Frontal cortex (tissue), 3 donors: ENCODE measurements at regions not wholly inside any gene's neighbourhood (a gene's known extent, or its start where the extent isn't known, plus 50 kb on each side); places are given as distances from the start of the nearest gene placed in this dataset.

Experiments used
- DNase-seq, 2 donors: peaks; one replicate each; pipeline ENCODE4 v3.0.0; 2012; ENCODE audit warnings: low spot score in 2 of 2
- FAIRE-seq: peaks from 2 replicates; lab custom pipeline; 2012; peaks lifted over from hg19 to GRCh38; lab: Jason Lieb, UNC
- donor health status: control.
- donor health status: control.
- donor health status: control.

DNA sequence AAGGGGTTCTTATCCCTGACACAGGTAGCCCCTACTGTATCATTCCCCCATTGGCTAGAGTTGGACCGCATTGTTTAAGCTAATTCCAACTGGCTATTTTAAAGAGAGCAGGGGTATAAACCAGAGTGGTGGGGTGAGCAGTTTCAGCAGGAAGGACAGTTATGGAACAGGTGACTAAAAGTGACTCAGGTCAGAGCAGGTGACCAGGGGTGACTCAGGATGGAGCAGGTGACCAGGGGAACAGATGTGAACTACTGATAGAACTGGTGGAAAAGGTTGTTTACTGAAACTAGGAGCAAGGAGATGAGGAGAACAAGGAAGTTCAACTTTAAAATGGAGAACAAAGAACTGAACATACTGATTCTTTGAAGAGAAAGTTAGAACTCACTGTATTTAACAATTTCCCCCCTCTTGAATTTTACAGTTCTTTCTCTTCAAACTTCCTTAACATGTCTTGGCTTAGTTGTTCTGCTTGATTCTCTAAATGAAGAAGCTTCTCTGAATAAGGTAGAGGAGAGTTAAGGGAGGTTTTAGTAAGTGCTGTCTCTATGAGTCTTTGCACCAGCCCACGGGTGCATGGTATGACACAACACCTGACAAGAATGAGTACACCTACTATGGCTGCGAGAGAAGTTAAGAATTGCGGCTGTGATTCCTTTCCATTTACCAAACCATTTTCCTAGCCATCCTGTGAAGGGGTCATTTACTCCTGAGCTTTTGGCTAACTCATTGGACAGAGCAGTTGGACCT, 83.4 kb upstream of the WNT7A start:
- FAIRE-seq (no peak), DNase-seq (no peak)

DNA sequence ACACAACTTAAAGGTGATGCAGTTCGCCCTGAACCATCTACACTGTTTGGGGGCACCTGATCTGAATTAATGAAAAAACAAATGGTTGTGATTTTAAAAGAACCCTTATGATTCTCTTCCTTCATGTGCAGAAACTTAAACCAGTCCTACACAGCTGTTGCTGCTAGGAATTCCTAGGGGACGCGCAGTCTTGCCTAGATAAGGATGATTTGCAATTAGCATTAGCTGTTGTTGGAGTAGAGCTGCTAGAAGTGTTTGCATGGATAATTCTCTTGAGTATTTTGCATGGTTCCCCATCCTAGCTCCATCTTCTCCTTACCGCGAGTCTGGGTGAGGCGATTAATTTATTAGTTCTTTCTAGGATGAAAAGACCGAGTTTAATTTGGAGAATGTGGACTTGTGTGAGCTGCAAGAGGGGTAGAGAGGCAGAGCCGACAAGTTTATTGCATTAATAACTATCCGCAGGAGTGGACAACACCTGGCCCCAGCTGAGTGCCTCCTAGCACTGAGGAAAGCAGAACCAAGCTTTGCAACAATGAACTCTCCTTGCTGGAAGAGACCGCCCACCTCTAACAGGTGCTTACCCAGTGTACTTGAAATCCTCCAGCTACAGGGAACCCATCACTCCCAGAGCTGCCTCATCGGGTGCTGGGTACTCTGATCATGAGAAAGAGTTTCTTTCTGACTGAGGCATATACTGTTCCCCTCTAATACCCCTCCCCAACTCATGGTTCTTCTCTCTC, 75.0 kb upstream of the WNT7A start:
- FAIRE-seq (no peak), DNase-seq (no peak)

DNA sequence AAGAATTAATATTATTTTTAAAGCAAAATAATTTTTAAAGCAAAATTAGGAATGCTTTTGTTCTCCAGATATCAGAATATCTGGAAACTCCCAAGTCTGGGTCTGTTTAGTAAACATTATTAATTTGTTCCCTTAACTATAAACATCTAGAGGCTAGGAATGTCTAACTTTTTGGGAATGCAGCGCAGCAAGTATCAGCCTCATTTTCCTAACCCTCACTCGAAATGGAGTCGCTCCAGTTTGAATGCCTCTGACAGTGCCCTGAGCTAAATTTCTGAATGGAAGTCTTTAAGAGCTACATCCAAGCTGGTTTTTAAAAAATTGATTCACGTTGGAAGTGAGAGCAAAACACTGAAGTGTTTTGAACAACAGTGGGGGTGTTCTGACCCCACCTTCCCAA, 74.4 kb upstream of the WNT7A start:
- FAIRE-seq, result no peak
- DNase-seq, result no peak

DNA sequence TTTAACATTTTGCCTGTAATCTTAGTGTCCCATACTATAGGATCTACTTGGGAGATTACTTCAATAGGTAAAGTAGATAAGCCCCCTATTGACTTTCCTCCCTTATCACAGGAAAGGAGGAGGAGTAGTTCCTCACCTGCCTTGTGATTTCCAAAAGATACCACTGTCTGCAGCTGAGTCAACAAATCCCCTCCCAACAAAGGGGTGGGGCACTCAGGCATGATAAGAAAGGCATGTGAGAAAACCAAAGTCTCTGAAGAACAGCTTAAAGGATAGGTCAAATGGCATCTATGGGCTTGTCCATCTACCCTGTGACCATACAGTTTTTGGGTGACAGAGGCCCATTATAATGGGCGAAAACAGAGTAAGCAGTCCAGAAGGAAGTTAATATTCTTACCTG, 71.3 kb upstream of the WNT7A start:
- DNase-seq (no peak), FAIRE-seq (no peak)

DNA sequence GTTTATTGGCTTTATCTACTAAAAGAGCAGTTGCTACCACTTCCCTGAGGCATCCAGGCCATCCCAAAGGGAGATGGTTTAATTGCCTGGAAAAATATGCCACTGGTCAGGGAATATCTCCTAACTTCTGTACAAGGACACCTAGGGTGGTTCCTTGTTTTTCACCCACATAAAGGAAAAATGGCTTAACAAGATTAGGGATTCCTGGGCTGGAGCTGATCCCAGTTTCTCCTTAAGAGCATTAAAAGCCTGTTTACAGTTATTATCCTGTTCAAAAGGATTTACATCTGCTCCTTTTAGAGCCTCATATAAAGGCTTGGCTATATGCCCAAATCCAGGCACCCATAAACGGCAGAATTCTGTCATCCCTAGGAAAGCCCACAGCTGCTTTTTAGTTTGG, 70.2 kb upstream of the WNT7A start:
- no peak for FAIRE-seq

DNA sequence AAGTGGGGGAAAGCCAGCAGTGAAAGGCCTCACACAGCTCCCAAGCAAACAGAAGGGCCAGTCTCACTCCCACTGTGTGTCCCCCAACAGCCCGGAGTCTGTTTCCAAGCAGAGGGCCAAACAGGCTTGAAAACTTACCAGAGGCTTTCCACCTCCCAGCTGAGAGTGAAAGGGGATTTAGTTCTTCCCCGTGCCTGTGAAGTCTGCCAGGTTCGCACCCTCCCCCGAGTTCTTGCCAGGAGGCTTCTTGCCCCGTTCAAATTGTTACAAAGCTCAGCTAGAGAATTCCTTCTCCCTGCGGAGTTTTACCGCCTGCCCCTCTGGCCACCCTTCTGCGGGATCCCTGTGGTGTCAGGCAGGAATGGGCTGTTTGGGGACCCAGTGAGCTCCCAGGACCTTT, 68.0 kb upstream of the WNT7A start:
- no peak for FAIRE-seq
- no peak for DNase-seq

More for the DNA sequence above, 70.2 kb upstream of the WNT7A start:
- no peak for DNase-seq

DNA sequence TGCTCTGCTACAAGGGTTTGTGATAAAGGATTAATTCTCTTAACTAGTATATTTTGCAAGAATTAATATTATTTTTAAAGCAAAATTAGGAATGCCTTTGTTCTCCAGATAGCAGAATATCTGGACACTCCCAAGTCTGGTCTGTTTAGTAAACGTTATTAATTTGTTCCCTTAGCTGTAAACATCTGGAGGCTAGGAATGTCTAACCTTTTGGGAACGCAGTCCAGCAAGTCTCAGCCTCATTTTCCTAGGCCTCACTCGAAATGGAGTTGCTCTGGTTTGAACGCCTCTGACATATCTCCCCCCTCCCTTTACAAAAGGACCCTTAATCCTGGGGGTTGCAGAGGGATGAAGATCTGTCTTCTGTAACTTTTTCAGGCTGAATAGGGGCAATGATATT, 59.3 kb upstream of the WNT7A start:
- DNase-seq, result no peak
- FAIRE-seq, result no peak

DNA sequence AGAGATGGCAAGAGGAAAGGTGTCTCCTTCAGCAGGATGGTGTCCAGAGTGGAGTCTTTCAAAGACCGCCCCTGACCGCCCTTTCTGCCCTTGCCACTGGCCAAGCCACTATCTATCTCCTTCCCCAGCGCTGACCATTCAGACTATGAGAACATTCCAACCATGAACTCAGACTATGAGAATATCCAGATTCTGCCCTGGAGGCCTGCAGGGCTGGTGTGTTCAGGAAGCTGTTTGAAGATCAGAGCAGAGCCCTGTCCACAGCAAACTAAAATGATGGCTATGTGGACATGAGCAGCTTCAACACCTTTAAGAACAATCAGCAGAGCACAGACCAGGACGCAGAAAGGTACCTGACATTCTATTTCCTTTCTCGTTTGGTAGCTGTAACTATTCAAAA, 57.3 kb upstream of the WNT7A start:
- no peak for DNase-seq
- FAIRE-seq, result no peak

DNA sequence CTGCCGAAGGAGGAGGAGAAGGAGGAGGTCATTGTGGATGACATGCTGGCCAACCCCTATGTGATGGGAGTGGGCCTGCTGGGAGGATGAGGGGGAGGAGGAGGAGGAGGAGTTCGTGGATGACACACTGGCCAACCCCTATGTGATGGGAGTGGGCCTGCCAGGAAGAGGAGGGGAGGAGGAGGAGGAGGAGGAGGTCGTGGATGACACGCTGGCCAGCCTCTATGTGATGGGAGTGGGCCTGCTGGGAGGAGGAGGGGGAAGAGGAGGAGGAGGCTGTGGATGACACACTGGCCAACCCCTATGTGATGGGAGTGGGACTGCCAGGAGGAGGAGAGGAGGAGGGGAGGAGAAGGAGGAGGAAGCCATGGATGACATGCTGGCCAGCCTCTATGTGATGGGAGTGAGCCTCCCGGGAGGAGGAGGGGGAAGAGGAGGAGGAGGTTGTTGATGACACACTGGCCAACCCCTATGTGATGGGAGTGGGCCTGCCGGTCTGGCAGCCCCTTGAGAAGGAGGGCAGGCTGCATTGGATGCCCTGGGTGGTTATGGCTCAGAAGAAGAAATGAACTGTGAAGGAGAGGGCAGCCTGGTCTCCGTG, 55.7 kb upstream of the WNT7A start:
- DNase-seq (no peak), FAIRE-seq (no peak)

DNA sequence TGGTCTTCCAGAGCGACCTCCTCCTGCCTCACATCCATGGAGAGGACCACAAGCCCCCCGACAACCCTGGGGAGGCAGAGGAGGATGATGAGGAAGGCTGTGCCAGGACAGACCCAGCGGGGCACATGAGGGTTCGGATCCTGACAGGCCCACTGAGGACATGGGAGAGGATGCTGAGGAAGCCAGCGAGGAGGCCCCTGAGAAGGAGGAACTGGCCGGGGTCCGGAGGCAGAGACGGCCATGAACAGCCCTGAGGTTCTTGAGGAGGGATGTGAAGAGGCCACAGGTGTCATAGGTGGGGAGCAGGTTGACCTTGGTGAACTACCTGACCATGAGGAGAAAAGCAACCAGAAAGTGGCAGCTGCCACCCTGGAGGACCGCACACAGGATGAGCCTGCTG, 54.9 kb upstream of the WNT7A start:
- DNase-seq (no peak), FAIRE-seq (no peak)

DNA sequence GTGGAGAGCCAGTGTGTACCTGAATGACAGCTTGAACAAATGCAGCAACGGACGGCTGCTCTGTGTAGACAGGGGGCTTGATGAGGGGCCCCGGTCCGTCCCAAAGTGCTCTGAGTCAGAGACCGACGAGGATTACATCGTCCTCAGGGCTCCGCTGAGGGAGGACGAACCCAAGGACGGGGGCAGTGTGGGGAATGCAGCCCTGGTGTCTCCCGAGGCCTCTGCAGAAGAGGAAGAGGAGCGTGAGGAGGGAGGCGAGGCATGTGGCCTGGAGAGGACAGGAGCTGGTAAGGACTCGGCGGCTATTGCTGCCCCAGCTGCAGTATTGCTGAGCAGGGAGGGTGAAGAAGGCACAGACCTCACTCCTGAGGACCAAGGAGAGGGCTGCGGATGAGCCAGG, 54.4 kb upstream of the WNT7A start:
- no peak for FAIRE-seq
- no peak for DNase-seq

DNA sequence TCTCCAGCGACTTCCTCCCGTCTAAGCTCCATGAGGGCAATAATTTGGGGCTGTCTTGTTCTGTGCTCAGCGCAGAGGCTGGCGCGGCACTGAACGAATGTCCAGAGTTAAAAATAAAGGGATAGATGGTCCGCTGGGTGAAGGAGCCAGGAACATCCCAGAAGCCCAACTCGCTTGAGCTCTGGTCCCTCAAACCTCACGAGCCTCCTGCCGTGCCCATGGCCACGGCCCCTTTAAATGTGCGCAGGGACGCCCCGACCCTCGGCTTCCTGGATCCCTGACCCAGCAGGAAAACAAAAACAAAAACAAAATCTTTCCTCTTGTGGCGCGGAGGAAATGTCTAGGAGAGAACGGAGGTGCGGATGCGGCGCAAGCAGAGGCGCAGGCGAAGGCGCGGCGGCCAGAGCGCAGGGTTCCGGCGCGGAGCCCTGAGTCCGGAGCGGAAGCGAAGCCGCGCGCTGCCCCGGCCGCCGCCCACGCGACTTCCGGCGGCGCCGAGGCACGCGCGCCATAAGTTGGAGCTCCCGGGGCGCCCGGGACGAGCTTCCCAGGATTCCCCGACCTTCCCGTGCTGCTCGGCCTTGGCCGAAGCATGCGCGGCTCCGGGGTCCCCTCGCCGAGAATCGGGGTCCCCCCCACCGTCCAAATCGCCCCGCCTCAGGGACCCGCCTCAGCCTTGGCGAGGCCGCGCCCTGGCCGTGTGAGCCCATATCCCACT, 52.9 kb upstream of the WNT7A start:
- DNase-seq, result peak in 1 of 2 donors; percentile 50
- FAIRE-seq, result no peak

DNA sequence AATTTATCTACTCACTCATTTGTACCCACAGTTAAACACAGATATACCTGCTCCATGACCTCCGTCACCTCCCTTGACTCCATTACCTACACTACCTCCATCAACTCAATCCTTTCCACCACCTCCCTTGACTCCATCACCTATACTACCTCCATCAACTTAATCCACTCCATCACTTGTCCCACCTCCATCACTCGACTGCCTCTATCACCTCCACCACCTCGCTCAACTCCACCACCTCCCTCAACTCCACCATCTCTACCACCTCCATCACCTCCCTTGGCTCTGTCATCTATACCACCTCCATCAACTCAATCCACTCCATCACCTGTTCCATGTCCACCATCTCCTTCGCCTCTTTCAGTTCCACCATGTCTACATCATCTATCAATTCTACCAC, 51.3 kb upstream of the WNT7A start:
- FAIRE-seq, result no peak
- no peak for DNase-seq
